ENCODE measurements at regions not wholly inside any gene's neighbourhood (a gene's known extent, or its start where the extent isn't known, plus 50 kb on each side); places are given as distances from the start of the nearest gene placed in this dataset.

DNA sequence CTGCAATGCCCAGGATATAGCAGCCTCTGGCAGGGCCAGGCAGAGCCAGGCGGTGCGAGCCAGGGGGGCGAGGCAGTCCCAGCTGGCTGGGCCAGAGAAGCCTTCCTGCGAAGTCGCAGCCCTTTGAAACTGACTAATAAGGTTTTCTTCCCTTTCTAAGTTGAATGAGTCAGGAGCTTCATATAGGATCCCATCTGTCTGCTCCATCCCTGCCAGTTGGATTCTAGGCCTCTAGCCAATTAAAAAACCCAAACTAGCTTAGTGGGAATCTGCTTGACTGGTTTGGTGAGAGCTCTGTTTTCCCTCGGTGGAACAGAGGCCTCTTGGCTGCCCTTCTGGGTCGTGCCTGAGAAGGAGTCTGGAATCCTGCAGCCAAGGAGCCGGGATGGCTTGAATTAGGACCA, 70.1 kb upstream of the RAPGEF1 start:
- peak in 1 of 2 donors; percentile 30 for DNase-seq (ENCODE audit: low read depth in 1 of 2, low spot score in 1 of 2)
- TF ChIP-seq, protein P1, sequence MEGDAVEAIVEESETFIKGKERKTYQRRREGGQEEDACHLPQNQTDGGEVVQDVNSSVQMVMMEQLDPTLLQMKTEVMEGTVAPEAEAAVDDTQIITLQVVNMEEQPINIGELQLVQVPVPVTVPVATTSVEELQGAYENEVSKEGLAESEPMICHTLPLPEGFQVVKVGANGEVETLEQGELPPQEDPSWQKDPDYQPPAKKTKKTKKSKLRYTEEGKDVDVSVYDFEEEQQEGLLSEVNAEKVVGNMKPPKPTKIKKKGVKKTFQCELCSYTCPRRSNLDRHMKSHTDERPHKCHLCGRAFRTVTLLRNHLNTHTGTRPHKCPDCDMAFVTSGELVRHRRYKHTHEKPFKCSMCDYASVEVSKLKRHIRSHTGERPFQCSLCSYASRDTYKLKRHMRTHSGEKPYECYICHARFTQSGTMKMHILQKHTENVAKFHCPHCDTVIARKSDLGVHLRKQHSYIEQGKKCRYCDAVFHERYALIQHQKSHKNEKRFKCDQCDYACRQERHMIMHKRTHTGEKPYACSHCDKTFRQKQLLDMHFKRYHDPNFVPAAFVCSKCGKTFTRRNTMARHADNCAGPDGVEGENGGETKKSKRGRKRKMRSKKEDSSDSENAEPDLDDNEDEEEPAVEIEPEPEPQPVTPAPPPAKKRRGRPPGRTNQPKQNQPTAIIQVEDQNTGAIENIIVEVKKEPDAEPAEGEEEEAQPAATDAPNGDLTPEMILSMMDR (IDR thresholded peaks at IDR 0.05; ENCODE audit: low read depth, low read length), result no peak
- no peaks in the 10 kb centered on the region for H3K9me3 ChIP-seq (ENCODE audit: low read depth)
- H3K4me1 ChIP-seq (ENCODE audit: low read depth), result no peaks in the 10 kb centered on the region
- H3K27ac ChIP-seq, result no peak overlapping the region
- H3K27me3 ChIP-seq, result no peaks in the 10 kb centered on the region
- H3K4me3 ChIP-seq, result no peak overlapping the region
- H3K36me3 ChIP-seq, result no peaks in the 10 kb centered on the region

DNA sequence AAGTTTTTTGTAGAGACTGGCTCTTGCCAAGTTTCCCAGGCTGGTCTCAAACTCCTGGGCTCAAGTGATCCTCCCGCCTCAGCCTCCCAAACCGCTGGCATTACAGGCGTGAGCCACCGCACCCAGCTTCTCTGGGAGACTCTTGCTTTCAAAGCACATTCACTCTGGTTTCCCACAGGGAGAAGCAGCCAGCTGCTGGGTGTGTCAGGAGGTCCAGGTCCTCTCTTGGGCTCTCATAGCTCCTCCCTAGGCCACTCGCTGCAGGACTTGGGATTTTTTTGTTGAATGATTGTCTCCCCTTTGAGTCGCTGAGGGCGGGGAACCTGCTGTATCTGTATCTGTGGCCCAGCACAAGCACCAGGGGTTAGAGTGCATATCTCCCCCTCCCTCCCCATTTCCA, 68.4 kb upstream of the RAPGEF1 start:
- no peaks in the 10 kb centered on the region for H3K36me3 ChIP-seq
- H3K4me1 ChIP-seq (ENCODE audit: low read depth), result no peaks in the 10 kb centered on the region
- TF ChIP-seq, protein P1 (IDR thresholded peaks at IDR 0.05; ENCODE audit: low read depth, low read length), result no peak
- H3K27ac ChIP-seq, result no peak overlapping the region
- DNase-seq (ENCODE audit: low read depth in 1 of 2, low spot score in 1 of 2), result no peak
- H3K27me3 ChIP-seq, result no peaks in the 10 kb centered on the region
- no peak overlapping the region for H3K4me3 ChIP-seq
- no peaks in the 10 kb centered on the region for H3K9me3 ChIP-seq (ENCODE audit: low read depth)

DNA sequence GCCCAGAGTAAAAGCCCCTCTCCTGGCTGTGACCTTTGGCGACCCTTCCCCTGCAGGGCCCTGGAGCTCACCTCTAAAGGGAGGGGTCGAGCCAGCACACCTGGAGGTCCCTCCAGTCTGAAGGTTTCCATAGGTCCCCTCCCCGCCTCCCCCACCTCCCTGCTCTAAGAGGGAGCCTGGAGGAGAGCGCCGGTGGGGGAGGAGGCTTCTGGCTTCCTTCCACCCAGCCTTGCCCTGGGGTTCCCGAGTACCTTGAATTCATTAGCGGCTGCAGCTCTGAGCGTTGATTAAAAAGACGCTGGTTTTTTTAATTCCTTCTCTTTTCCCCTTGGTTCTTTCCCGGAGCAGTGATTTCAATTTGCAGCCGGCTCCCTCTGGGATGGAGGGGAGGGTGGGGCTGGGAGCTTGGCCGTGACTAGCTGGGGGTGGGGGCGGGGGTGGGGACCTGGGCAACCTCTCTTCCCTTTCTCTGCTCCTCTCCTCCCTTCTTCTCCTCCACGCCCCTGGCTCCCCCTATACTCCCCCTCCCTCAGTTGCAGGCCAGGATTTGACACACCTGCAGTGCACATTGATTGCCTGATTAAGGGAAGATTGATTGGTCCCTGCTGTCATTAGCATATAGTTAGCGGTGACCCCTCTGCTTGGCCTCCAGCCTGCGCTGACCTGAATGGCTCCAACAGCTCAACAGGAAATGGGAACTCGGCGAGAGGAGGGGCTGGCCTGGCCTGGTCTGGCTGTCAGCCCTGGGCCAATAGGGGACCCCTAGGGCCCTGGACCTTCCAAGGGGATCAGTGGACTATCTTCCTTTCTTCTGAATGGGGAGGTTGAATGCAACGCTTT, 67.5 kb upstream of the RAPGEF1 start:
- H3K27ac ChIP-seq, result no peak overlapping the region
- peak in 1 of 2 donors; percentile 31 for DNase-seq (ENCODE audit: low read depth in 1 of 2, low spot score in 1 of 2)
- H3K36me3 ChIP-seq, result no peaks in the 10 kb centered on the region
- no peaks in the 10 kb centered on the region for H3K9me3 ChIP-seq (ENCODE audit: low read depth)
- TF ChIP-seq, protein P1 (IDR thresholded peaks at IDR 0.05; ENCODE audit: low read depth, low read length), result no peak
- H3K4me1 ChIP-seq (ENCODE audit: low read depth), result no peaks in the 10 kb centered on the region
- no peaks in the 10 kb centered on the region for H3K27me3 ChIP-seq
- H3K4me3 ChIP-seq, result no peak overlapping the region

DNA sequence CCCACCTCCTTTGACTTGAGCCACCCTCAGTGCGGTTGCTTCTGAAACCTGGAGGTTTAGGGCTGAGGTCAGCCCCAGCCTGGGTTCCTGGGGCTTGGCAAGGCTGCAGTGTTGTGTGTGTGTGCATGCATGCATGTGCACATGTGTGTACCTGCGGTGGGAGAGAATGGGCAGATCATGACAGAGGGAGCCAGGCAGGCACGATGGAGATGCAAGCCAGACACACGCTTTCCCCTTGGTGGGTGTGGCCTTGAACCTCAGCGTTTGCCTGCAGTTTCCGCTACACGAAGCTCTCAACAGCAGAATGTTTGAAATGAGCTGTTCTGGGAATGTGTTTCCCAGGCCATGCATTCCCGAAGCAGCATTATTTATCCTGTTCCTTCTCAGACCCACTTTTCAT, 65.9 kb upstream of the RAPGEF1 start:
- no peak for DNase-seq (ENCODE audit: low read depth in 1 of 2, low spot score in 1 of 2)
- H3K27me3 ChIP-seq, result no peaks in the 10 kb centered on the region

DNA sequence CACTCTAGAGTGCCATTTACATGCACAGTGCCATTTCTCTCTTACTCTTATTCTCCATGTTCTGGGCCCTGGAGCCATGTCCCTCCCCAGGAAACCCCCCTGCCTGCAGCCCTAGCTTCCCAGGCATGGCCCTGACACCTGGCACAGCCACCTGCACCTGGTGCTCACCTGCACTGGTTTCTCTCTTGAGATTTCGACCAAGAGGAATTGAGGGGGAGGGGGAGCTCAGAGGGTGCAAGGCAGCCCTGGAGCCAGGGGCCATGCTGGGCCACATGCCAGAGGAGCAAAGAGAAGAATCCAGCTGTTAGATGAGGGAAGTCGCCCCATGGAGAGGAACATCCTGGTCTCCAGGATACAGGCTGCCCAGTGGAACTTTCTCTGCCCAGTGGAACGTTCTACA, 65.0 kb upstream of the RAPGEF1 start:
- H3K27me3 ChIP-seq, result no peaks in the 10 kb centered on the region

More for the DNA sequence above, 65.9 kb upstream of the RAPGEF1 start:
- Histone ChIP-seq H3K27ac (no peak overlapping the region), H3K4me1 (ENCODE audit: low read depth) (no peaks in the 10 kb centered on the region), H3K4me3 (no peak overlapping the region), H3K9me3 (ENCODE audit: low read depth) (no peaks in the 10 kb centered on the region), H3K36me3 (no peaks in the 10 kb centered on the region)
- TF ChIP-seq, protein P1 (IDR thresholded peaks at IDR 0.05; ENCODE audit: low read depth, low read length), result no peak

More for the DNA sequence above, 65.0 kb upstream of the RAPGEF1 start:
- H3K9me3 ChIP-seq (ENCODE audit: low read depth), result no peaks in the 10 kb centered on the region
- no peak overlapping the region for H3K4me3 ChIP-seq
- no peak overlapping the region for H3K27ac ChIP-seq
- H3K36me3 ChIP-seq, result no peaks in the 10 kb centered on the region
- no peaks in the 10 kb centered on the region for H3K4me1 ChIP-seq (ENCODE audit: low read depth)
- TF ChIP-seq, protein P1 (IDR thresholded peaks at IDR 0.05; ENCODE audit: low read depth, low read length), result no peak
- no peak for DNase-seq (ENCODE audit: low read depth in 1 of 2, low spot score in 1 of 2)
